NCI-H2227 (cell line): ENCODE measurements at regions not wholly inside any gene's neighbourhood (a gene's known extent, or its start where the extent isn't known, plus 50 kb on each side); places are given as distances from the start of the nearest gene placed in this dataset.
"Not testable (repeated sequence)": the region's sequence is repeated elsewhere in the genome, so short reads cannot be mapped to it uniquely, and the experiment has no call there.

Source experiments
- DNase-seq: peaks from one replicate; lab custom pipeline; 2025; ENCODE audit not compliant: unreplicated experiment; lab: John Stamatoyannopoulos, UW

DNA sequence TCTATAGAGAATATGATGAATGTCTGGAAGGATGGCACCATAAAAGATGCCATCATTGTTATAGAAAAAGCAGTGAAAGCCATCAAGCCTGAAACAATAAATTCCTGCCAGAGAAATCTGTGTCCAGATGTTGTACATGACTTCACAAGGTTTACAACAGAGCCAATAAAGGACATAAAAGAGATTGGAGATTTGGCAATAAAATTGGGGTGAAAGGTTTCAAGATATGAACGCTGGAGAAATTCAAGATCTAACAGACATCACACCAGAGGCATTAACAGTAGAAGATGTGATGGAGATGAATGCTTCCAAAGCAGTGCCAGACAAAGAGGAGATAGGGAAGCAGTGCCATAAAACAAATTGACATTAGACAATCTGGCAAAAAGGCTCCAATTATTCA, 518.8 kb upstream of the ACVR2A start:
- DNase-seq = no peak

DNA sequence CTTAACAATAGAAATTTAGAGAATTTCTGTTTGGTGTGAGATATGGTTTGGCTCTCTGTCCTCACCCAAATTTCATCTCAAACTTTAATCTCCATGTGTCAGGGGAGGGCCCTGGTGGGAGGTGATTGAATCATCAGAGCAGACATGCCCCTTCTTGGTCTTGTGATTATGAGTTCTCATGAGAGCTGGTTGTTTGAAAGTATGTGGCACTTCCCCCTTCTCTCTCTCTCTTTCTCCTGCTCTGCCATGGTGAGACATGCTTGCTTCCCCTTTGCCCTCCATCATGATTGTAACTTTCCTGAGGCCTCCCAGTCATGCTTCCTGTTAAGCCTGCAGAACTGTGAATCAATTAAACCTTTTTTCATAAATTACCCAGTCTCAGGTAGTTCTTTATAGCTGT, 524.7 kb upstream of the ACVR2A start:
- no peak for DNase-seq

DNA sequence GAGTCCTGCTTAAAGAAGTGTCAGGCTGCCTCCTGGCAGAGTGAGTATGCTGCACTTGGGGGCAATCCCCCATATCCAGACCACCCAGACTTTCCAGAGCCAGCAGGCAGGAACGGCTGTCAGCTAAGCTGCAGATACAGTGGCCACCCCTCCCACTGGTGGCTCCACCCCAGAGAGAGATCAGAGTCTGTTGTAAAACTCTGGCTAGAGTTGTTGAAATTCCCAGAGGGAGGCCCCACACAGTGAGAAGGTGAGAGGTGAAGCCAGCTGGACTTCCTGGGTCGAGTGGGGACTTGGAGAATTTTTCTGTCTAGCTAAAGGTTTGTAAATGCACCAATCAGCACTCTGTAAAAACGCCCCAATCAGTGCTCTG, 533.8 kb upstream of the ACVR2A start:
- no peak for DNase-seq

DNA sequence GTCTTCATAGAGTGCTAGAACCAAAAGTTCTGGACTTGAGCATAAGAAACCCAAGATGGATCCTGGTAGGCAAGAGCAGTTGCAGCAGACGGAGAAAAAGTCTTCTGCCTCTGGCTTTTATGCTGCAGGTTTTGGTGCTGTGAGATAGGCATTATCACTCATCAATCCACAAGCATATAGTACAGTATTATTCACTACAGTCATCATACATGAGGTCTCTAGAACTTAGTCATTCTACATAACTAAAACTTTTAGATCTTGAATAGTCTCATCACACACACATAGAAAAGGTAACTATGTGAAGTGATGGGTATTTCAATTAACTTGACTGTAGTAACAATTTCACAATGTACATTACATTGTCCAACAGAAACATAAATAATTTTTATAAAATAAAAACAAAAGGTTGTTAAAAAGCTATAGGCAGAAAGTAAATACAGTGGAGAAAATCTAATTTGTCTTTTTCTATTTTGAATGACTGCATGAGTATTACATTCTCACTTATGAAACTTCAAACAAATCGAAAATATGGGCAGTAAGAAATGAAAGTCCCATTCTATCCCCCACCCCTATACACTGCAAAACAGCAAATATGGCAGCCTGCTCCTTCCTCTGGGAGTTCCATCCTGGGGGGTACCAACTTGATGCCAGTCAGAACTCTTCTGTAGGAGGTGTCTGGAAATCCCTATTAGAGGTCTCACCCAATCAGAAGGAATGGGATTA, 534.3 kb upstream of the ACVR2A start:
- DNase-seq = no peak

DNA sequence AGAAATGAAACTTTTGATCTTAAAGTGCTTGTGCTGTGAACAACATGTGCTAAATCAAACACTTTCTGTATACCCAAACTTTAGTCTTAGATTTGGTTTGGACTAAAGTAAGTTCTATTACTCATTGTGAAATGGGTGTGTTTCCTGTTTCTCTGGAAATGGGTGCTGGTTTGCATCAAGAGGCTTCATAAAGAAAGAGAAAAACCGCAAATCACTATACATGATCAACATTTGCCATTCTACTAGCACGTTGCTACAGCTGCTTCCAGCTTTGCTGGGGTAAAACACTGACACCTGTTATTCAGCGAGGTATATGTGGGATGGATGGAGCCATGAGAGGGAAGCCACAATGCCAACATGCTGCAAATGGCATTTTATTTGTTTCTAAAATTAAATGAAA, 547.0 kb upstream of the ACVR2A start:
- DNase-seq = no peak

DNA sequence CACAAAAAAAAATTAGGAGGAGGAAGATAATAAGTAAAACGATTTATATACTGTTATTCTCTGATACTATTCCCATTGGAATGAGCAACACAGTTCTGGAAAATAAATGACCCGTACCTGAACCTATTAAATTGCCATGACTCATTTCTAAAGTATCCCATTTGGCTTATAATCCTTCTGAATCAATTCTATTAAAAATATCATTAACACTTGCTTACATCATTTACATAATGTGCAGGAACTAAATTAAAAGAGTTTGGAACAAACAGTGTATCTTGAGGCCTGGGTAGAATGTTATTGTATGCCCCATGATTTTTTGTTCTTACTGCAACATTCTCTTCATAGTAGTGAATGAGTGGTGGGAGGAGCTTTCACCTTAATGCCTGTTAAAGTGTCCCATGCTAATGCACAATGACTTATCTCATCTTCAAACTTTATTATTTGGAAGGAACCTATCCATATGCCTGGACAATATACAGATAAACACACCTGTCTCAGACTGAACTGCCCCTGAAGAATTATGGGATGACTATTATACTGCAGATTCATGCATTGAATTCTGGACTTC, 549.9 kb upstream of the ACVR2A start:
- DNase-seq = no peak

DNA sequence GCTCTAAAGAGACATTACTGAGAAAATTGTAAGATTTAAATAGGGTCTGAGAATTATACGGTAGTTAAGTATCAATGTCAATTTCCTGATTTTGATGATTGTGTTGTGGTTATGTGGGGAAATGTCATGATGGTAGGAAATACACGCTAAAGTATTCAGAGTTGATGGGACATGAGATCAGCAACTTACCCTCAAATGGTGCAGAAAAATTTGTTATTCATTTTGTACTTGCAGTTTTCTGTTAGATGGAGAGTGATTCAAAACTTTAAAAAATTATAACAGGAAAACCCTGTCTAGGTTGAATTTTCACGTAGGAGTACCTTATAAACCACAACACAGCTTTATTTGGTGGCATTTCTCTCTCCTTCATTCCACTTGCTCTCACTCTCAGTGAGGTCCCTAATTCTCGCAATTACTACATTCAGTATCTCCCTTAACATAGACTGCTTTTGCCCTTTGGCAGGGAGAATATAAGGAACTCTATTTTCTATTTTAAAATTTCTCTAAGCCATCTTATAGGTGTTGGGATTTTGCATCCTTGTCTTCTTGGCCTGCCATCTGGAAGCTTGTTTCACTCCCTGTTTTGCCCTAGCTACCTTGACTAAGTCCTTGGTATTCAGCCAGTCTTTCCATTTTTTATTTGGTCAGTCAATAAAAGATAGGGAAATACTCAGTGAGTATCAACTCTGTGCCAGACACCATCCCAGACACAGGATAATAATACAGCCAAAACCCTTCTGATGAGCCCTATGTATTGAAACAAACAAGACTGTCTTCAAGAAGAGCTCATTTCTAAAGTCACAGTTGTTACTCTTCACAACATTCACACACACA, 550.6 kb upstream of the ACVR2A start:
- DNase-seq = no peak

DNA sequence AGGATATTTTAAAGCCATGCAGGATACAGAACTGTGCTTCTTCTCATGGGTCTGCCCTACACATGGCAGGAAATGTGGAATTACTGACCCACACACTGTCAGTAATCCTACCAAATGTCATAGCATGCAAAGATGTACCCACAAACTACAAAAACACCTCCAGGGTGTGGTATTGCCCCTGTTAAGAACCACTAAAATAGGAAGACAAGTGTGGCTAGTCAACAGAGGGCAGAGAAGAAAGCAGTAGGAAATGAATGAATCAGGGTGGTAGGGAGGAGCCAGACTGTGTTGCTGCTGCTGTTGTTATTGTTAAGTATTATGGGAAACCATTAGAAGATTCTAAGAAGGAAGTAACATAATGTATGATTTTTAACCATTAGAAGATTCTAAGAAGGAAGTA, 556.7 kb upstream of the ACVR2A start:
- no peak for DNase-seq

DNA sequence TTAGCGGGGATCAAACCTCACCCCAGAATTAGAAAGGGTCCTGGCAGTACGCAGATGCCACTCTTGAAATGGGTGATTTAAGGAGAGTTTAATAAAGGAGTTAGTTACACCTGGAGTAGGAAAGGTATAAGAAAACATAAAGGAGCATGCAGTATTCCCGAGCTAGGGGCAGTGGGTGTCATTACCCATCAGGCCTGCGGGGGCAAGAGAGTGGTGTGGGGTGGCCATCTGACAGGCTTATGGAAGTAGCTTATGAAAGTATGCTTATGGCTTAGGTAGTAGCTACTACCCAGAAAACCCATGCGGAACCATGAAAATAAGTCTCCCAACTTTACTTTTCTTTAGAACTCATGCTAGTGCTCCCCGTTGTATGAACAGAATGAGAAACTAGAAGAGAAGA, 568.9 kb upstream of the ACVR2A start:
- no peak for DNase-seq

DNA sequence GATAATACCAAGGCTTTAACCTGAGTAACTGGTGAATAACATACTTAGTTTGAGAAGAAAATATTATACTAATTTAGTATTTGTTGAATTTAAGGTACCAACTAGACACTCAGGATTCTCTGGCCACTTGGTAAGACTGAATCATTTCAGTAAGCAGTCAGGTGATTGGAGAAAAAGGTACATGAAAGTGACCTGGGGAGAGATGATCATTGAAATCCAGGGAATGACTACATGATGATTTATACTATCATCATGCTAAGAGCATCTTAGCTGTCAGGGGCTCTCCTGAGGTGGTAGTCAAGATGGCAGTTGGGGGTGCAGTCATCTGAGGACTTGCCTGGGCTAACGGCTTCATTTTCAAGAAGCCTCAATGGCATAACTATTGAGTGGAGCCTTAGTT, 571.2 kb upstream of the ACVR2A start:
- DNase-seq = no peak

DNA sequence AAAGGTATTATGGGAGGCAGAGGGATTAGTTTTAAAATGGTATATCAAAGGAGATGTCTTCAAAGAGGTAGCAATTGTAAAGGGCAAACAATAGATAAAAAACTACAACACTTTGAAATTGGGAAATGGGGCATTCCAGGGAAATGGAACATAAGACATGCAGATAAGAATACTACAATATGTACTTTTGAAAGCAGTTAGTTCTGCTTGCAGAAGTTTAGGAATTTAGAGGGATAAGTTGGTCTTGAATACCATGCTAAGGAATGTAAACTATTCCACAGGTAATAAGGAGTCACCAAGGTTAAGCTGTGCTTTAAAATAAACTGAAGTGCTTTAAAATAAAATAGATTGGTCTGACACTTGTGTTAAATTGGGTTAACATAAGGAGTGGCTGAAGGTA, 571.7 kb upstream of the ACVR2A start:
- no peak for DNase-seq

DNA sequence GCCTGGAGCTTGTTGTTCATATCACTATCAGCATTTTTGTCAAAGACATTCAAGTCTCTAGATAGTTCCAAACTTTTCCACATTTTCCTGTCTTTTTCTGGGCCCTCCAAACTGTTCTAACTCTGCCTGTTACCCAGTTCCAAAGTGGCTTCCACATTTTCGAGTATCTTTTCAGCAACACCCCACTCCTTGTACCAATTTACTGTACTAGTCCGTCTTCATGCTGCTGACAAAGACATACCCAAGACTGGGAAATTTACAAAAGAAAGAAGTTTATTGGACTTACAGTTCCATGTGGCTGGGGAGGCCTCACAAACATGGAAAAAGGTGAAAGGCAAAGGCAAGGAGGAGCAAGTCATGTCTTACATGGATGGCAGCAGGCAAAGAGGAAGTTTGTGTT, 575.2 kb upstream of the ACVR2A start:
- DNase-seq = not testable (repeated sequence)

DNA sequence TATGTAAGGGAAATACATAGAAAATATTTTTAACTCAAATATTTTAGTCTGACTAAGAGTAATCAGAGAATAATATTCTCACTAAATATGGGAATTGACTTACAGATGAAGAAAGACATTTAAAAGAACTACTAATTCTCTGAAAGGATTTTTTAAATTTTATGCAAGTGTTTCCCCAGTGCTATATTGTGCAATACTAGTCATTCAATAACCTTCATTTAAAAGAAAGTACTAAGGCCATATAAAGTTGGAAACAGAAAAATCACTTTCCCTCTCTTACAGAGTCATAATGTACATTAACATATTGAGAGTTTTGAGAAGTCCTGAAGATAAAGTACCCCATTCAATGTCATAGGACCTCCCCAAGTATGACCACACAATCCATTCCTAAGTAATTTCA, 584.6 kb upstream of the ACVR2A start:
- DNase-seq = no peak

DNA sequence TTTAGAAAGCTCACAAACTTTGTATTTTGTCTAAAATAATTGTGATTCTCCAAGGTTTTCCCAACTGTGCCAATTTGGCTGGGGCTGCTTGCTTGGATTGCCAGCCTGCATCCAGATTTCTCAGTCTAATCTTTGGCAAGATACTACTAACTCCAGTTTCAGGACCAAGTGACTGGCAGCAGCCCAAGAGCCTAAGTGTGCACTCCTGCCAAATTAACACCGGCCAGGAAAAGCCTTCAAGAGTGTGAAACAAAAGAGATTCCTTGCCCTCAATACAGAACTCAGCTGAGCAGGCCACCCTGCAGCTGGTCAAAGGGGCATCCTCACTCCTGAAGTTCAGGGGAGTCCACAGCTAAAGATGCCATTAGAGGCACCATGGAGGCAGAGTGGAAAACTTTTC, 589.0 kb upstream of the ACVR2A start:
- no peak for DNase-seq

DNA sequence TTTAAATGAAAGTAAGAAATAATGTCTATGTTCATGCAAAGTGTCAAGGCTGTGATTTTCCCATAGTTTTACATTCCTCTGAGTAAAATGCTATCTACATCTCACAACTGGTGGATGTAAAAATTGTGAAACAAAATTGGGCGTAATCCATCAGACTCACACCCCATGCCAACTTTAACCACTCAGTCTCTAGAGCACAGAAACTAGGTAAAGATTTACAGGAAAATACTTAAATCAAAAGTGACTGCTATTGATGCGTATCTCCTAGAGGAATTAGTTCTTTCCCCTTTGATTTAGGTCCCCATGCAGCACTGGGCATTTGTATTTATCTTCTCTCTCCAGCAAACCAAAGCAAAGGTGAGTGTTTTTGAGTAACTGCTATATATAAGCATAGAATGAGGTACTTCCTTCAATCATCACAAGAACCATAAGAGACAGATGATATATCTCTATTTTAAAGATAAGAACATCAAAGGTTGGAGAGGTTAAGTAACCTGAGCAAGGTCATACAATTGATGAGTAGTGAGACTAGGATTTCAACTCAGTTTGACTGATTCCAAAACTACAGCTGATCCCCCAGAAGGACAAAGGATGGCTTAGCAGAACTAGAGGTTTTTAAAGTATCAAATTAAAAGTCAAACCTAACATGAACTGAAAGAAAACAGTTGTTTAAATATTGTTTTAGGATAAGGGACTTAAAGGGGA, 594.0 kb upstream of the ACVR2A start:
- no peak for DNase-seq

DNA sequence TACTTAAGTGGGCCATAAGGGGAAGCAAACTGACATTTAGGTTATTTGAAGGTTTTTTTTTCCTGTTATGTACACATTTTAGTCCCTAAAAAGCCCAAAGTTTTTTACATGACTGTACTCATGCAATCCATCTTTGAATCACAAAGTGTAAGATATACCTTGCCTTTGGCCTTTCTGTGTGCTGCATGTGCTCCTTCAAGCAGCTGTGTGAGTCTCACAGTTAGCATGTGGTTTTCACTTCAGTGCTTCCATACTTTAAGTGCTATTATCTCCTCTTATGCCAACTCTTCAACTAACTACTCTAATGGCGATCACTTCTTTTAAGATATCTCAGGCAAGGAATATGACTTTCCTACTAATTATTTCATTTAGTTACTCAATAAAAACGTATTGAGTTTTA, 597.1 kb upstream of the ACVR2A start:
- DNase-seq = no peak

DNA sequence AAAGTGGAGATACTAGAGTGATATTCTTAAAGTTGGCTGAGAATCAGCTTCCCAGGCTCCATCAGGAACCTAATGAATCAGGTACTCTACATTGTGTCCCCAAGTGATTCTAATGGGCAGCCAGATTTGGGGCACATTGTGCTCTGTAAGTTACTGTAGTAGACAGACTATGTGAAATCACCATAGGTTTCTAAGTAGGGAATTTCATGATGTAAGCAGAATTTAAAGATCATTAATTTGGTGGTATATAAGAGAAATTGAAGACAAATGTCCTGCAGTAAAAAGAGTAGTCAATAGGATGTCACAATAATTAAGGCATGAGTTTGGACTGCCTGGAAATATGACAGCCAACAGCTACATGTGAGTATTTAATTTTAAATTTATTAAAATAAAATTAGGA, 602.4 kb upstream of the ACVR2A start:
- no peak for DNase-seq

DNA sequence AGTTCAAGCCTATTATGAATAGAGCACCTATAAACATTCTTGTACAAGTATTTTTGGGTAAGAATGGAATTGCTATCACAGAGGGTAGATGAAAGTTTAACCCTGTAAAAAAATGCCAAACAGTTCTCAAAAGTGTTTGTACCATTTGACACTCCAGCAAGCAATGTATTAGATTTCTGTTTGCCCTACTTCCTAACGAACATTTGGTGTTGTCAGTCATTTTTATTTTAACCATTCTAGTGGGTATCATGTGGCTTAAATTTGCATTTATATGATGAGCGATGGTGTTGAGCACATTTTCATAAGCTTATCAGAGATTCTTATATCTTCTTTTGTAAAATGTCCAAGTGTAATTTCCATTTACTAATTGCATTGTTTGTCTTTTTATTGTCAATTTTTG, 608.2 kb upstream of the ACVR2A start:
- no peak for DNase-seq

DNA sequence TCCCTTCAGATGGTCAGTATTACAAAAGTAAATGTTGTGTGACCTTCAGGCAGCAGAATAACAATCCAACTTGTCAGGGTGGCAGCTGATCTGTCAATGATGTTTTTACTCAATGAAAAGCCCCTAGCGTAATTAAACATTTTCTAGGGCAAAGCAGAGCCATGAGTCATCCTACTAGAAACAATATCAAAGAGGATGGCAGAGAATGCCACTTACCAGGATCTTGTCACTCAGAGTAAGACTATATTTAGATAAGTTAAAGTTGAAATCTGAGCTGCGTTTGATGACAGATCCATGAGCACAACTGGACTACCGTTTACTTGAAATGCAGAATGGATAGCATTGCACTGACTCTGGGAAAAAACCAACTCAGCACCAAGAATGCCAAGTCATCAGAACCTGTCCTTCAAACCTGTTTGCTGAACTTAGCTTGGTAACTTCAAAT, 612.6 kb upstream of the ACVR2A start:
- DNase-seq = no peak

DNA sequence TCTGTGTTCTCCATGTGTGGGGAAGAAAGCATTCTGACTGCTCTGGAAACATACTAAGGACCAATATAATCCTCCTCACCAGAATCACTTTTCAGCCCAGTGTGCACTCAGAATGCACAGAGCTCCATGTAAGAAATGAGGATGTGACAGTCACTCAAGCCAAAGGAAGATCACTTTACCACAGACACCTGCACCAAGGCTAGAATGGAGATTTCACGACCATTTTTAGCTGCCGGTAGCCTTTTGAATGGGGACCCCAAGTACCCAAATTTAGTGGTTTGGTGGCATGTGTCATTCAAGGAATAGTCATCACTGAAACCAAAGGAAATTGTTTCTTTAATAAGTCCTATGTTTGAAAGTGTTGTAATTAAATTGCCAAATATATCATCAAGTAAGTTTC, 613.2 kb upstream of the ACVR2A start:
- no peak for DNase-seq

DNA sequence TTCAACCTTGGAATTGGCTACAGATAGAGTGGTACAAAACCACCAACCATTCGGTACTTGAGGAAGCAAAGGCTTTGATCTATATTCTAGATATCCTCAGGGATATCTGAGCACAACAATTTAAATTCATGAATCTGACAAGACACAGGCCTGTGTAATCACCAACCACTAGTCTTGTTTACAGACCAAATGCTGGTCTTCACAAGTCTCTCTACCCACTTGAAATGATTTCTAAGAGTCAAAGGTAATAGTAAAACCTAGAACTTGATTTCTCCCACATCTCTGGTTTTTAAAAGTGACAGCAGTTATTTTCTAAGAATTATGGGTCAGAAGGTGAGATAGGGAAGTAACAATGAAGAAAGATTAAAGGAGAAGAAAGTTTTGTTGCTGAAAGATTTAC, 613.7 kb upstream of the ACVR2A start:
- no peak for DNase-seq

DNA sequence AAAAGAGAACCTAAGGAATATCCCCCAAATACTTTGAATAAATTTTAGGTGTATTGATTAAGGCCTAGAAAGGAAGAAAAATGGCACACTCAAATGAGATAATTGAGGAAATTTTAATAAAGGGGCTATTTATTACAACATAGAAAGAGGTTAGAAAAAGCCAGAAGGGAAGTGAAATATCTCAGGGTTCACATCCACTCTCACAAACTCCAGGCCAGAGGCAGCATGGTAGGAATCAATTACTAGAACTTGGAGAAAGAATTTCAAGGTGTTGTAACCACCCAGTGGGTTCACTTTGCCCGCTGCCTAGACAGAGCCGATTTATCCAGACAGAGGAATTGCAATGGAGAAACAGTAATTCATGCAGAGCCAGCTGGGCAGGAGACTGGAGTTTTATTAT, 617.5 kb upstream of the ACVR2A start:
- DNase-seq = no peak
